HG02678 (cell line): ENCODE measurements at regions not wholly inside any gene's neighbourhood (a gene's known extent, or its start where the extent isn't known, plus 50 kb on each side); places are given as distances from the start of the nearest gene placed in this dataset.

Experiments used
- ATAC-seq: cut with Tn5 transposase; IDR thresholded peaks from one replicate; pipeline ENCODE4 v1.9.1; 2021; ENCODE audit warnings: mild to moderate bottlenecking, moderate library complexity; ENCODE audit not compliant: unreplicated experiment

DNA sequence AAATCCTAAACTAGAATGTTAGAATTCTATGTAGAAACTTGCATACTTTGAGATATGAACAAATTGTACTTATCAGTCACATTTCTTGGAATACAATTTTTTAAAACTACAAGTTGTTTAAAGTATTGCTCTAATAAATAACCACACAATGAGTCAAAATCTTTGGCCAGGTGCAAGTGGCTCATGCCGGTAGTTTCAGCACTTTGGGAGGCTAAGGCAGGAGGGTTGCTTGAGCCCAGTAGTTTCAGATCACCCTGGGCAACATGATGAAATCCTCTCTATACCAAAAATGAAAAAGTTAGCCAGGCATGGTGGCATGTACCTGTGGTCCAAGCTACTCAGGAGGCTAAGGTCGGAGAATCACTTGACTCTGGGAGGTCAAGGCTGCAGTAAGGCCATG lies 257.8 kb downstream of the COX7C start:
- no peak for ATAC-seq

DNA sequence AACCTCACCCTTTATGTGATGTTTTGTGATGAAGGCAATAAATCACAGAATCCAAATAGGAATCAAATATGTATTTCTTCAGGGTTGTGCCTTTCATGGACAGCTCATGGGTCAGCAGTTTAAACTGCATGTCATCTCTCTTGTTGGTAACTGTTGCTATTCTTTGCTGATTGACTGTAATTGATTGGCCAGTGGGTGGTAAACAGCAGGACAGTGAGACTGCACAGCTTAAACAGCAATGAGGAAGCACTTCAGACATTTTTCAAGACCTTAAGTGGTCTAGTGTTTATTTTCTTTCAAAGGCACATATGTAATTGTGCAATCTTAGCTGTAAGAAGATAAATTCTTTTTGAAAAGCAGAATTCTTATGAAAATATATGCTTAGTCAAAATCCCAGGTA lies 260.5 kb downstream of the COX7C start:
- ATAC-seq: no peak

DNA sequence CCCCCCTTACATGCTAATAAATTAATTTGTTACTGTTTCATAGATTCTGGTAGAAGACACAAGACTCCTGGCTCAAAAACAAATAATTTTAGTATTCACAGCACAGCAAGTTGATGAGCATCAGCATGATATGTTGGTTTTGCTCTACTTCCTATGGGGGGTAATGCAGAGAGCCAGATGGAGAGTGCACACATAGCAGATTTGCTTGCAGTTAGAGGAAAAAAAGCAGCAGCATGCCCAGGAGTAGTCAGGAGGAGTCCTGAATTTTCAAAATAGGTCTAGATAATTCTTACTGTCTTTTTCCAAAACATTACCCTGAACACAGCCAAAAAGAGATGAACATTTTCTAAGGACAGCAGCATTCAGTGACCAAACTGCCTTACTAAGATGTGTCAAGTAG lies 261.3 kb downstream of the COX7C start:
- ATAC-seq: no peak

DNA sequence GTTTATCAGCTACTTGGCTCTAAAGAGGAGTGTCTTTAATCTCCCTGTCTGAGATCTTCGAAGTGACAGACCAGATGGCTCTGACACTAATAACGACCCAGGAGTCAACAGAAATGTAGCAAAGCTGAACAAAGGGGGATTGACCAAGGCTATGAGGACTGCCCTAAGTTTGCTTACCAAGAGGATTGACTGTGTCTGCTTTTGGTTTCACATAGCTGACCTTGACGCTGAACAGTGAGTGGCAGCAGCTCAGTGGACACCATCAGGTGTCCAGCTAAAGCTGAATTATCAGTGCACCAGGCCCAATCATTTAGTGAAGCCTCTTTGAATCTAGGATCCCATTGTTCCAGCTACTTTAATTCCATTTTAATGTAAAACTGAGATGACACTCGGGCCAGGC lies 262.6 kb downstream of the COX7C start:
- ATAC-seq: peak; percentile 4

DNA sequence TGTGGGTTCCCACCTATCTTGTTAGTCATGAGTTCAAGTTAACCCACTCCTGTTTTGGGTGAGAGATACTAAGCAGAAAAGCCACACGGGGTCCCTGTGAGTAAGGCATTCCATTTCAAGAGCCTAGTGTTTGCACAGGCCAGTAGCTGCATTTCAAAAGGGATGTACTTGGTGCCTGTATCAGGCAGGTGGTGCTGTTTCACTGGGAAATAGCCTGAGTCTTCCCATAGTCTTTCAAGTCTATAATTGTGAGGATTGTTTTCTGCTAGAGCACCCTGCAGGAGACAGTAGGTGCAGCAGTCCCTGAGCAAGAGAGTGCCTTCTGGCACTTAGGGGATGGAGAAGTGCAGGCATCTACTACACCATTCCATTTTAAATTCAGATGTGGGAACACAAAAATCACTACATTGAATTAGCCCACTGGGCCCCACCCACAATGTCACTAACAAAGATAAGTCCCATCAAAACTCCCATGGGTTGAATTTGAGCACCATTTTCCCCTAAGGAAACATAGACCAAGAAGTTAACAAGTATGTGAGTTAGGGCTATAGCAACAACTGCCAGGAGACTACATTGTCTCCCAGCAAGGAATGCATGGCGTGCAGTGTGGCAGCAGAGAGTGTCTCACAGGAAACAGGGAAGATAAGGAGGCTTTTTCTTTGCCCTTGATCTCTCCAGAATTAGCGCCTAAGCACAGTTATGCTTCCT lies 263.2 kb downstream of the COX7C start:
- peak; percentile 90 for ATAC-seq

DNA sequence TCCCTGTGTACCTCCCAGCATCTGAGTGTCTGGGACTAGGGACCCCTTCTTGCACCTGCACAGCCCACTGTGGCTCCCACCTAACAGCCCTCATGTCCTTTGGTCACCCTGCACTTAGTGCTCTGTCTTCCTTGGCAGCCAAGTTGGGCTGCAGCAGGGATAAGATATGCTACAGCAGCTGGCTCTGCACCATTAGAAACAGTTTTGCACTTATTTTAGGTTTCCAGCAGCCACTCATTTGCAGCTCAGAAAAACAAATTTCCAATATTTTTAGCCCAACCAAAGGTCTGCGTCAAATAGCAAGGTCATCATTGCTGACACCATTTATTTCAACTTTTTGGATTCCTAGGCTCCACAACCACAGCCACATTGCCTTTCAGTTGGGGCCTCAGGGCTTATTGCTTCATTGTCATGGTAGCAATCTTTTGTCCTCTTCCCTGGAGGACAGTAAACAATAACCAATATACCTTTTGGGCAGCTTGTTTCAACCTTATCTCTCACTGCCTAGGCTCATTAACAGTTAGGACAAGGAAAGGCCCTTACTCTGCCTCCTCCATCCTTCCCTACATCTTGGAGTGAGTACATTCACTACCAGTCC lies 263.9 kb downstream of the COX7C start:
- no peak for ATAC-seq

DNA sequence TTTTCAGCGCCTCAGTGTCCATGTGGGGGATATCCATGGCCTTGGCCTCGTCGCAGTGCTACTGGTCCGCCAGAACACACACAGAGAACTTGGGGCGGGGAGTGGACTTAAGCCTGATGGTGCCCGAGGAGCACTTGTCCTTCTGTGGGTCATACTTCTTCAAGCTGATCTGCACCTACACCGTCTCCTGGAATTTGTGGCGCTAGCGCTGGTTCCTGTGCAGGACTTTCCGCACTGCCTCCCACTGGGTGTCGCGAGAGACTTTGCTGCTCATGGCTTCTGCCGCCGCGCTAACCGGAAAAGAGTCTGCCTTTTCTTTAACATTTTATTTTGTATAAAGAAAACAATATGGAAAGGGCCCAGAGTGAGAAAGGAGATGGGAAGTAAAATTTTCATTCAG lies 266.9 kb downstream of the COX7C start:
- no peak for ATAC-seq

DNA sequence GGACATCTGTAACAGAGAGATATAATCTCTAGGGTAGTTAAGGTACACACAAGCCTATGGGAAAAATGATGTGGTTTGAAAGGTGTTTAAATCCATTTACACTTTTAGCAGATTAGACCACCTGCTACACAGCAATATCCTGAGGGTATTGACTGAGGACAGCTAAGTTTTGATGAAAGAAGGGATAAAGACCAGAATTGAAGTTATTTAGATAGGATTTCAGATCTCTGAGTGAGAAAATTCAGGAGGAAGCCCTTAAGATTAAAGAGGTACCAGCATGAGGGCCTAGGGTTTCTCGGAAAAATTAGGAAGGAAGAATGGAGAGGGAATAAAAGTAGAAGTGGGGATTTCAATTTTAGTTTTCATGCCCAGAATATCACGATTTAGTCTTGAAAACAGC lies 267.3 kb downstream of the COX7C start:
- no peak for ATAC-seq

DNA sequence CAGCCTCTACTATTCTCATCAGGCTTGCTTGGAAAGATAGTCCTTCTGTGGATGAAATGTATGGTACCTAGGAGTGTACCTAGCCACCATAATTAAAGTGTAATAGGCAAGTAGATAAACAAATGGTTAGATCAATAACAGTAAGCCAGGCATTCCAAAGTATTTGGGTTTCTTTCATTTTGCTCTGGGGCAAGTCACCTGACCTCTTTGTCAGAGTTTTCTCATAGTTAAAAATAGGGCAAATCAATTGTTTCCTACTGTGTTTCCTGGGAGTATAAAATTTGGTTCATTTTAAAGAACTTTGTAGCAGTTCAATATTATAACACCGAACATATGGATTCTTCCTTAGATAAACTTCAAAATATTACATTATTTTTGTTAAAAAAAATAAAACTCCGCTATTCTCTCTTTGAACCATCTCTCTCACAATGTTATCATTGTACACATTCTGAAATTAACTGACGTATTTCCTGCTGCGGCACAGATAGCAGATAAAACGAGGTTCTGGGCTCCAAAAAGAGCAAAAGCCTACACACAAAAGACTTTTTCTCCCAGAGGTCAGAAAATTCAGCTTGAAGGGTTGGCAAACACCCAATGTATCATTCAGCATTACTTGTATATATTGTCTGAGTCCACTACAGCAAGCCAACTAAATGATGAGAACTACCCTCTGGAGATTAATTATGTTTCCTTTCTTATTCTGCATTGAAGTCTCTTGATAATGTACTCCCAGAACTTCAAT lies 267.9 kb downstream of the COX7C start:
- no peak for ATAC-seq

DNA sequence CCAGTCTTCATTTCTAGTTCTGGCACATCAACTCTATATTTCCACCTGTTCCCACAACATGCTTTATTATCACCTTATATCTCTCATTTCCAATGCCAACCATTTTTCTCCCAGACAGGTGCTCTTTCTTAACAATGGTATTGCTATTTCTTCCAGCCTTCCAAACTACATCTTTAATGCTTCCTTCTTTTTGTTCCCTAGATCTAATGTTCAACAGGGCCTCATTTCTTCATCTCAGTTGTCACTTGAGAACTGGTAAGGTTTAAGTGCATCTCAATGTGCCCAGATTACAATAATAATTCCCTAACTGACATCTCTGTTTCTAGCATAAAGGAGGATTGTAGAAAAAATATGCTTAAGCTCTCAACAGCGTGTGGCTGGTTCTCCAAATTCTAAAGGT lies 272.6 kb downstream of the COX7C start:
- ATAC-seq: no peak

DNA sequence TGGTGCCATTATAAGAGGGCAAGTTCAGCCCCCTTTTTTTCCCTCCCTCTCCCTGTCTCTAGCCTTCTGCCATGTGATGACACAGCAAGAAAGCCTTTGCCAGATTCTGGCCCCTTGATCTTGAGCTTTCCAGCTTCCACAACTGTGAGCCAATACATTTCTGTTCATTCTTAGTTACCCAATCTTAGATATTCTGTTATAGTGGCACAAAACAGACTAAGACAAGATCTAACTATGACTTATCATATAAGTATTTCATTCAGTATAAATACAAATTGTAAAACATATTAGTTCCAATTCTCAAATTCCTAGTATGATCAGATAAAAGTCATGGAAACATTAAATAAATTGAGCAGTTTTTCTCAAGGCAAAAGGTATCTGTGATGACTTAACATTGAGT lies 276.3 kb downstream of the COX7C start:
- ATAC-seq: no peak

DNA sequence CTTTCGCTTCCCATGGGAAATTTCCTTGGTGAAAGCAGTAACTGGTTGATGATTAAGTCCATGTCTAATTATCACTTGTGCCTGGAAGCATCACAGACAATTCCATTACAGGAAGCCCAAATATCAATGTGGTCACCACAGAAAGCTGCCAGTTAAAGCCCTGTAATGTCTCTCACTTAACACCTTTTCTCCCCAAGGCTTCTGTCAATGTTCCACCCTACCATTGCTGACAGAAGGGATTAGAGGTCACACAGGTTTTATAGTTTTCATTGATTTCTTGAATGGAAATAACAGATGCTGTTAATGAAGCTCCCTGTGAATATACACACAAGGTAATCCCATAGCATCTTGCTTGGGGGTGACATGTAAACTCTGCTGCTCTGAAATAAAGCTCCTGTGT lies 279.2 kb downstream of the COX7C start:
- no peak for ATAC-seq

DNA sequence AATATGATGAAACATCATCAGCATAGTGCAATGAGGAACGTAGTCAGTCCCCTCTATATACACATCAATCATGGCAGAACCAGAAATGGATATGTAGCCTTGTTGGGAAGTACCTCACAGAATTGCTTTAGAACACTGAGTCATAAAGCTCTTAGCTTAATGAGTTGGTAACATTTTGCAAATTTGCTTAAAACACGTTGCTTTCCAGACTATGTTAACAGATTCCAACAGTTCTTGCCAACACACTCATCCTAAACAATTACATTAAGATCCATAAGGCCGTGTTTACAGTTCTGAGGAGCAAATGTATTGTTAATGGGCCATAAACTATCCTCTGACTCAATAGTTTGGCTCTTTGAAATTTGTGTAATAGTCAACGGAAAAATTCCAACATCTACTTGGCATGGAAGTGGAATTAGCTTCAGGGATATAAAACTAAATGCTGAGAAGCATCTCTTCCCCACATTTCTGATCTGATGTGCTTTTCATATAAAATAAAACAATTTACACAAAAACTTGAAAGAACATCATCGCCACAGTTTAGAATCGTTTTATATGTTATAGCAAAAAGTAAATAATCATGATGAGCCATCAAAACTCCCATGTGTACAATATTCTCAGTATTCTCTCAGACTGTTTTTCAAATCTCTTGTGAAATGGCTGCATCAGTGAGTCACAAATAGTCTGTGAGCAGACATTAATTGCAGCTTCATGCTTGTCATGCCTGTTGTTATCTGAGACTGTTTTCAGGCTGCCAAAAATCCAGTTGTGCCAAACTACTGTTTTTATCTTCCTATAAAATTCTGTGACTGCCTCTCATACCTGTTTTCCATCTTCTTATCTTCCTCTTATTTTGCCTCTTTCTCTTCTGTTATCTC lies 291.9 kb downstream of the COX7C start:
- no peak for ATAC-seq

DNA sequence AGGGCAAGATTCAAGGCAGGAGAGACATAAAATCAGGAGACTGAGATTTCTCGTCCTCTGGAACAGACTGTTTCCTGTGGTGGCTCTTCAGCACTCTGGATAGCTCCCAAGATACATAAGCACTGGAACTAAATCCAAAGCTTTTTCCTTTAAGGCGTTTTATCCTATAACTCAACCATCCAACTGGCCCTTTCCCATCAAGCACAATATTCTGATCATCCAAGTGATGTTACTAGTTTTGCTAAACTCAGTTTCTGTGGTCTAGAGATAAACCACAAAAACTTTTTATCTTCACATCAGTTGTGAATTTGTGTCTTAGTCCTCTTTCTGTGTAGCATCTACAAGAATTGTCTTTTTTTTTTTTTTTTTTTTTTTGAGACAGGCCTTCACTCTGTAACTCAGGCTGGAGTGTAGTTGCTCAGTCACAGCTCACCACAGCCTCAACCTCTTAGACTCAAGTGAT lies 299.4 kb downstream of the COX7C start:
- no peak for ATAC-seq

DNA sequence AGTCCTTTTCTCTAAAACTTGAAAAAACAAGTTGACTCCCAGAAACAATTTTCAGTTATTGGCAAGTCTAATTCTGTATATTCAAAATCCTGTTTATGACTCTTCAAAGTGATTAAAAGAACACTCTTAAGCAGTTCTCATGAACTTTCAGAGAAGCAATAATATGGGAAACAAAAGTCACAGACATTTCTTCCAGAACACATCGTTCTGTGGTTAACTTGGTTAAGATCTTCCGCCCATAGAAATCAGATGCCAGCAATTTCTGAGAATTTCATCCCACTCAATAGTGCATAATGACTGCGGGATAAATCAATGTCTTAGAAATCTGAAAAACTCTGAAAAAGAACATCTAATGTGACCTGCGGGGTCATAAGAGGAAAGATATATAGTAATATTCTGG lies 300.5 kb downstream of the COX7C start:
- ATAC-seq: no peak

DNA sequence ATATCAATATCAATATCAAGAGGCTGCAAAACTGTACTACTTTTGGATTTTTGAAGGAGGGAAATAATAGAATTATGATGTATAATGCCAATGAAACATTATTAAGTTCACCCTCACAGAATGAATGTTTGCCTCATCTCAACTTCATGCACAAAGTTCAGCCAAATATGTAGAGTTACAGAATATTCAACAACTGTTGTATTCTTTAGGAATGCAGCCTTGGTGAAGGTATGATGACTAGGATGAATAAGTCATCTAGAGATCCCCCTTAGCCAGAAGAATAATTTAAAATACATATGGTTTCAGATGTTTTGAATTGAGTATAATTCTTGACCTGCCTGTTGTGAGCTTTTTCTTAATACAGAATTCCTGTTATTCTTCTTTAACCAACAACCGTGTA lies 308.3 kb downstream of the COX7C start:
- ATAC-seq: no peak

DNA sequence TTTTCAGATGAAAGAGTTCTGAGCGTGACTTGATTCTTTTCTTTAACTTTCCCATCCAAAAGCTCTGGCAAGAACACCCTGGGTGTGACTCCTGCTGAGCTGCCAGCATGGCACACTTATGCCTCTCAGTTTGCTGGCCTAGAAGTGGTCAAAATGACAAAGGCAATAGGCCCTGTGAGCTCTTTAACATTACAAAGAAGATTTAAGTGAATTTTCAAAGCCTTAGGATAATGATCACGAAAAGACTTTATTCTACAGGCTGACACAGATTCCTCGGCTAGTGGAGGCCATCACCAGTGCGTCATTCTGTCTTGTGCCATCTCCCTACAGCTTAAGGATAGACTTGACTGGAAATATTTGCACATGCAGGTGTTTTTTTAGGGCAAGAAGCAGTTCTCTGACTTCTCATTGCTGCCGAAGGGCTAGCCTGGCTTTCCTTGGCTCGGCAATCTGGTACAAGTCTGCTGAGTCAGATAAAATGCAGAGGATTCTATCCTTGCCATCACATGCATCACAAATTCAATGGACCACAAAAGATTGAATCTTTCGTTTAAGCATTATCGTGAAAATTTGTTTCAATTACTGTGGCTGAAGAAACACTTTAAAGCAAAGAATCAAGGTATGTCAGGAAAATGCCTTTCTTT lies 311.5 kb downstream of the COX7C start:
- ATAC-seq: no peak

DNA sequence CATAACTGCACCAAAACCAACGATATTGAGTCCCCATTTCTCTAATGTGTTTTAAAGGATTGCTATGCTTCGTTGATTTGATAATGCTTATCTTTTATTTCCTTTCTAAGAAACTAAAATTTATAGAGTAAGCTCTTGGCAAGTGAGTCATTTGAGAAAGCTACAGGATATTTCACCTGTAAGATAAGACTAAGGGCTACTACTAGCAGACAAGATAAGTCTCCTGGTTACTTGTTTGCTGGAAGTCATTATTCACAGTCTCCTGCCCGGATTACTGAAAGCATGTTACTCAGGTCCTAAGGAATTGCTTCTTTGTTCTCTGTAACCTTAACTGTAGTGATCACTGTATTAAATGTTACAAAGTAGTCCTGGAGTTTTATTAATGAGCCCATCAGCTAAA lies 315.9 kb upstream of the RASA1 start:
- ATAC-seq: no peak

DNA sequence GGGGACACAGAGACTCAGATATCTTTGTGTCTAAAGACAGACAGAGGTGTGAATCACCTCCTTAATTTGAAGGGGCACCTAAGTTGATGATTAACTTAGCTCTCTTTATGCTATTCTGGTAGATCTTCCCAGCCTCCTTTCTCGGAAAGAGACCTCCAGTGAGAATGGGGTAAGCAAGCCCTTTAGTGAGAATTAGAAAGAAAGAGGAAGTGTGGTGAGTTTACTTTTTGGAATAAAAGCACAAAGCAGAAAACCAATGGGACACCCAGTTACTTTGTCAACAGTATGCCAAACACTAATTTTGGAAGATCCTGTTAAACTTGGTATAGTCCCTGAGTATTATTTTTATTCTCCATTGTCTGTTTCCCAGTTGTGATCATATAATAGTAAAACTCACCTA lies 302.8 kb upstream of the RASA1 start:
- no peak for ATAC-seq

DNA sequence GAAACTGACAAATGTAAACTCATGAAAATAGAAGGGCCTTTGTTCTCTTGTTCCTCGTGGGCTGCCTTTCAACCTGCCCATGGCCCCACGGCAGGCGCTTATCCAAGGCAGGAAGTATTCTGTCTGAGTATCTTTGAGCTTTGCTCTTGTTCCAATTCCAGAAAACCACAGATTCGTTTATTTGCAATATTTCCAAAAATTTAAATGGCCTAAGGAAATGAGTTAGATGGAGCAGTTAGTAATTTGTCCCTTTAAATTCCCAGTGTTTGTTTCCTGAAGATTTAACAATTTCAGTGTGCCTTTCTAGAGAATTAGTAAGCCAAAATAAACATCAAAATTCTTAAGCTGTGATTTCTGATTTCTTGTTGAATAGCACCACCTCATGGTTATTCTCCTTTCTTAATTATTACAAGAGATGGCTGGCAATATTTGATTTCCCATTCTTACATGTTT lies 299.4 kb upstream of the RASA1 start:
- ATAC-seq: no peak

DNA sequence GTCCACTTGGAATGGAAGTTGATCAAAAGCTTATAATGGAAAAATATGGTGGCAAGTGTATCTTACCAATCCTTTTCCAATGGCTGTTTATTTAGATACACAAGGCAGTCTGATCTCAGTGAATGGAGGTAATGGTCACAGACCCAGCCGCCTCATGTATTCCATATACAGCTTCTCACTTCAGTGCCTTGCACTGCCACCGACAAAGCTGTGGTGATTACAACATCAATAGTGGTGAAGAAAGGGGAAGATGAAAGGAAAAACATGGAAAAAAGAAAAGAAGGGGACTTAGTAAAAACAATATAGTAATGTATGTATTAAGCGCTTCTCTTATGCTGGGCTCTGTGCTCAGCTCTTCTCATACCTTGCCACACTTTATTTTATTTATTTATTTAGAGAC lies 297.3 kb upstream of the RASA1 start:
- ATAC-seq: no peak
